Smooth muscle cell (in vitro differentiated cells): ENCODE measurements at regions not wholly inside any gene's neighbourhood (a gene's known extent, or its start where the extent isn't known, plus 50 kb on each side); places are given as distances from the start of the nearest gene placed in this dataset.
"Not testable (repeated sequence)": the region's sequence is repeated elsewhere in the genome, so short reads cannot be mapped to it uniquely, and the experiment has no call there.

Source experiments
- DNase-seq: peaks from one replicate; lab custom pipeline; 2025; ENCODE audit not compliant: unreplicated experiment; lab: John Stamatoyannopoulos, UW
- H2AFZ ChIP-seq: fragments of 200-600 bp; sonication (generic); 2 replicates; pipeline ENCODE4 v1.6.0; 2016; ENCODE audit warnings: antibody characterized with exemption, low read depth, mild to moderate bottlenecking
- H3F3A ChIP-seq: fragments of 200-600 bp; sonication (generic); 2 replicates; pipeline ENCODE4 v1.6.0; 2017; ENCODE audit warnings: antibody characterized with exemption, low read depth
- H3K27ac ChIP-seq: fragments of 200-600 bp; sonication (generic); 2 replicates; pipeline ENCODE4 v1.5.1; 2016; ENCODE audit warnings: low read depth, mild to moderate bottlenecking
- H3K27me3 ChIP-seq: fragments of 200-600 bp; sonication (generic); 2 replicates; pipeline ENCODE4 v1.6.1; 2016; ENCODE audit warnings: low read depth, mild to moderate bottlenecking
- H3K36me3 ChIP-seq: fragments of 200-600 bp; sonication (generic); 2 replicates; pipeline ENCODE4 v1.5.1; 2016; ENCODE audit warnings: low read depth
- H3K4me1 ChIP-seq: fragments of 200-600 bp; sonication (generic); 2 replicates; pipeline ENCODE4 v1.5.1; 2016; ENCODE audit warnings: low read depth
- H3K4me2 ChIP-seq: fragments of 200-600 bp; sonication (generic); 2 replicates; pipeline ENCODE4 v1.6.0; 2016; ENCODE audit warnings: mild to moderate bottlenecking
- H3K4me3 ChIP-seq: fragments of 200-600 bp; sonication (generic); 2 replicates; pipeline ENCODE4 v1.5.1; 2016; ENCODE audit warnings: mild to moderate bottlenecking
- H3K79me2 ChIP-seq: fragments of 200-600 bp; sonication (generic); 2 replicates; pipeline ENCODE4 v1.6.0; 2016; ENCODE audit warnings: low read depth, mild to moderate bottlenecking
- H3K9ac ChIP-seq: fragments of 200-600 bp; sonication (generic); 2 replicates; pipeline ENCODE4 v1.6.0; 2016; ENCODE audit warnings: low read depth
- H3K9me3 ChIP-seq: fragments of 200-600 bp; sonication (generic); replicated peaks from 2 replicates; pipeline ENCODE4 v1.5.1; 2016; ENCODE audit warnings: low read depth
- H4K20me1 ChIP-seq: fragments of 200-600 bp; sonication (generic); 2 replicates; pipeline ENCODE4 v1.6.0; 2016; ENCODE audit warnings: low read depth
- WGBS: methylation state at CpG from one replicate; pipeline ENCODE4 v1.1.7; 2016; ENCODE audit warnings: low lambda C conversion rate; 5-methylcytosine and 5-hydroxymethylcytosine counted together
- TF ChIP-seq, protein P1 (sequence below): fragments of 200-600 bp; sonication (generic); IDR thresholded peaks from 2 replicates; pipeline ENCODE4 v1.5.1; 2017; ENCODE audit warnings: borderline replicate concordance, mild to moderate bottlenecking, antibody characterized with exemption; ENCODE audit not compliant: insufficient read depth, poor library complexity, severe bottlenecking

- DNase-seq = no peak
- TF ChIP-seq, protein P1, sequence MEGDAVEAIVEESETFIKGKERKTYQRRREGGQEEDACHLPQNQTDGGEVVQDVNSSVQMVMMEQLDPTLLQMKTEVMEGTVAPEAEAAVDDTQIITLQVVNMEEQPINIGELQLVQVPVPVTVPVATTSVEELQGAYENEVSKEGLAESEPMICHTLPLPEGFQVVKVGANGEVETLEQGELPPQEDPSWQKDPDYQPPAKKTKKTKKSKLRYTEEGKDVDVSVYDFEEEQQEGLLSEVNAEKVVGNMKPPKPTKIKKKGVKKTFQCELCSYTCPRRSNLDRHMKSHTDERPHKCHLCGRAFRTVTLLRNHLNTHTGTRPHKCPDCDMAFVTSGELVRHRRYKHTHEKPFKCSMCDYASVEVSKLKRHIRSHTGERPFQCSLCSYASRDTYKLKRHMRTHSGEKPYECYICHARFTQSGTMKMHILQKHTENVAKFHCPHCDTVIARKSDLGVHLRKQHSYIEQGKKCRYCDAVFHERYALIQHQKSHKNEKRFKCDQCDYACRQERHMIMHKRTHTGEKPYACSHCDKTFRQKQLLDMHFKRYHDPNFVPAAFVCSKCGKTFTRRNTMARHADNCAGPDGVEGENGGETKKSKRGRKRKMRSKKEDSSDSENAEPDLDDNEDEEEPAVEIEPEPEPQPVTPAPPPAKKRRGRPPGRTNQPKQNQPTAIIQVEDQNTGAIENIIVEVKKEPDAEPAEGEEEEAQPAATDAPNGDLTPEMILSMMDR = no peak
- Histone ChIP-seq H3K9me3 (no peaks in the 10 kb centered on the region), H3K79me2 (no peaks in the 10 kb centered on the region), H3K4me2 (peak overlapping the region; percentile 24), H3K4me3 (no peak overlapping the region), H4K20me1 (no peaks in the 10 kb centered on the region), H3K36me3 (no peaks in the 10 kb centered on the region), H3K27ac (peak overlapping the region; percentile 61), H3F3A (peaks cover 10% of the 10 kb centered on the region), H3K4me1 (no peaks in the 10 kb centered on the region), H2AFZ (no peak overlapping the region), H3K9ac (no peak overlapping the region), H3K27me3 (no peaks in the 10 kb centered on the region)
- 81% methylated on average over 1 of the region's 1 CpG for WGBS
Measured at GRCh38 chr1:195664628-195665027, 943.6 kb downstream of the KCNT2 start.

DNA sequence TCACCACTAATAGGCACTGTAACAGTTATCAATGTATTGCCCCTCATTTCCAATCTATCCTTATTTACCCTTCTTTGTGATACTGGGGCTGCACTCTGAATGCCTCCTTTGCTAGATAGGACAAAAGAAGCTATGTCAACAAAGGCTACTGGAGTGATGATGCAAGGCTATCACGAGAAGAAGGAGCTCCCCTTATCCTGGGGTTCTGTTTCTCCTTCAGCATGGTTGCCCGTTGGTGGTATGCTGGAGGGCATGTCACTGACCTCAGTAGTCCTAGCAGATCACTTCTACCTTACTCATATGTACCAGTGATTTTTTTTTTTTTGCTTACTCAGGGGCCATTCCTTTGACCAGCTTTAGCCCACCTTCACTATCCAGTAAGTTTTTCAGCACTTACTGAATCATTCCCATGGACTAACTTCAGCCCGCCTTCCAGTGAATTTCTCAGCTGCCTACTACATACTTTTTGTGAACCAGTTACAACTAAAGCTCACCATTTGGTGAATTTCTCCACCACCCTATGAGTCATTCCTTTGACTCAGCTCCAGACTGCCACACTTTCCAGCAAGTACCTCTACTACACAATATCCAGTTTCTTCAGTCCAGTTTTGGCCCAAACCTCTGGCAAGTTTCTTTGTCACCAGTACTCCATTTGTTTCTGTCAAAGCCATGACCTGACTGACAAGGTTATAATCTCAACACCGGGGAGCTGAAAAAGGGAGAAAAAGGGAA is 944.5 kb downstream of the KCNT2 start:
- Histone ChIP-seq H3K79me2 (no peaks in the 10 kb centered on the region), H3K4me3 (no peak overlapping the region), H3K9ac (no peak overlapping the region), H3F3A (peaks cover 10% of the 10 kb centered on the region), H3K27me3 (no peaks in the 10 kb centered on the region), H3K4me2 (peak overlapping the region; percentile 24), H2AFZ (peak overlapping the region; percentile 45), H3K4me1 (no peaks in the 10 kb centered on the region), H4K20me1 (no peaks in the 10 kb centered on the region), H3K36me3 (no peaks in the 10 kb centered on the region), H3K27ac (peak overlapping the region; percentile 61), H3K9me3 (no peaks in the 10 kb centered on the region)
- TF ChIP-seq, protein P1 = no peak
- 63% methylated on average over 4 of the region's 4 CpGs for WGBS
- DNase-seq = no peak

- H4K20me1 ChIP-seq = no peaks in the 10 kb centered on the region
- no peak overlapping the region for H3K9ac ChIP-seq
- no peak overlapping the region for H2AFZ ChIP-seq
- no peaks in the 10 kb centered on the region for H3F3A ChIP-seq
- no peak for DNase-seq
- H3K27me3 ChIP-seq = no peaks in the 10 kb centered on the region
- H3K27ac ChIP-seq = no peak overlapping the region
- H3K4me1 ChIP-seq = no peaks in the 10 kb centered on the region
- no peaks in the 10 kb centered on the region for H3K79me2 ChIP-seq
- H3K4me3 ChIP-seq = no peak overlapping the region
- H3K9me3 ChIP-seq = no peaks in the 10 kb centered on the region
- 90% methylated on average over 1 of the region's 1 CpG for WGBS
- no peaks in the 10 kb centered on the region for H3K36me3 ChIP-seq
- no peak overlapping the region for H3K4me2 ChIP-seq
- TF ChIP-seq, protein P1 = no peak
Measured at GRCh38 chr1:195656780-195657179, 951.5 kb downstream of the KCNT2 start.

DNA sequence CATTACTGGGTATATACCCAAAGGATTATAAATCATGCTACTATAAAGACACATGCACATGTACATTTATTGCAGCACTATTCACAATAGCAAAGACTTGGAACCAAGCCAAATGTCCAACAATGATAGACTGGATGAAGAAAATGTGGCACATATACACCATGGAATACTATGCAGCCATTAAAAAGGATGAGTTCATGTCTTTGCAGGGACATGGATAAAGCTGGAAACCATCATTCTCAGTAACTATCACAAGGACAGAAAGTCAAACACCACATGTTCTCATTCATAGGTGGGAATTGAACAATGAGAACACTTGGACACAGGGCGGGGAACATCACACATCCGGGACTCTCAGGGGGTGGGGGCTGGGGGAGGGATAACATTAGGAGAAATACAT is 959.4 kb downstream of the KCNT2 start:
- not testable (repeated sequence) for H3K79me2 ChIP-seq, H3K4me3 ChIP-seq, H3K4me1 ChIP-seq, H3K27me3 ChIP-seq, H3K9ac ChIP-seq, H2AFZ ChIP-seq, H3K27ac ChIP-seq, DNase-seq, H3K4me2 ChIP-seq, H3K36me3 ChIP-seq, H3F3A ChIP-seq, H3K9me3 ChIP-seq, H4K20me1 ChIP-seq
- WGBS = 100% methylated on average over 2 of the region's 2 CpGs
